ENCODE measurements at regions not wholly inside any gene's neighbourhood (a gene's known extent, or its start where the extent isn't known, plus 50 kb on each side); places are given as distances from the start of the nearest gene placed in this dataset.

GRCh38 chr1:190579552-190580193, 102.0 kb upstream of the BRINP3 start (continued):
- no peak for TF ChIP-seq BHLHE40 (IDR thresholded peaks at IDR 0.05; ENCODE audit: low read length)
- no peak for TF ChIP-seq ATF3 (CRISPR knock-in tag; IDR thresholded peaks at IDR 0.05)
- no peak for TF ChIP-seq ZNF382 (CRISPR knock-in tag; IDR thresholded peaks at IDR 0.05; ENCODE audit: borderline replicate concordance)
- TF ChIP-seq RBM39 (IDR thresholded peaks at IDR 0.05; ENCODE audit: low read depth, low read length, poor library complexity, severe bottlenecking): no peak
- no peak for TF ChIP-seq PRDM4 (CRISPR knock-in tag; IDR thresholded peaks at IDR 0.05; ENCODE audit: borderline replicate concordance)
- no peak for TF ChIP-seq IKZF4 (CRISPR knock-in tag; IDR thresholded peaks at IDR 0.05; ENCODE audit: borderline replicate concordance, low read depth, not compliant biosample characterization)
- TF ChIP-seq BRCA1 (CRISPR knock-in tag; IDR thresholded peaks at IDR 0.05): no peak
- TF ChIP-seq ZNF567 (CRISPR knock-in tag; IDR thresholded peaks at IDR 0.05; ENCODE audit: borderline replicate concordance): no peak
- TF ChIP-seq HDAC1 (CRISPR knock-in tag; IDR thresholded peaks at IDR 0.05): no peak

- no peak overlapping the region for H3K4me3 ChIP-seq (replicated peaks in 1 of 3; ENCODE audit: insufficient read depth in 1 of 3, low read depth in 2 of 3, low read length in 3 of 3)
- H3K27ac ChIP-seq (ENCODE audit: extremely low read length, insufficient read depth, low read length): no peak overlapping the region
- H3K27me3 ChIP-seq (ENCODE audit: control insufficient read depth in 1 of 2, insufficient read depth in 2 of 2, low read length in 2 of 2): no peaks in the 10 kb centered on the region
- H3K79me2 ChIP-seq (ENCODE audit: insufficient read depth, low read length): no peaks in the 10 kb centered on the region
- H3K4me1 ChIP-seq (ENCODE audit: insufficient read depth, low read length): no peaks in the 10 kb centered on the region
- no peak overlapping the region for H2AFZ ChIP-seq (ENCODE audit: low read length)
- no peak overlapping the region for H3K9ac ChIP-seq (ENCODE audit: insufficient read depth, low read depth, low read length)
- FAIRE-seq: no peak
- H3K9me3 ChIP-seq (ENCODE audit: low read length): no peaks in the 10 kb centered on the region
- no peak for ATAC-seq
- H4K20me1 ChIP-seq (ENCODE audit: insufficient read depth, low read length): no peaks in the 10 kb centered on the region
- WGBS (ENCODE audit: low lambda C conversion rate): 38% methylated on average over 3 of the region's 3 CpGs
- no peak overlapping the region for H3K4me2 ChIP-seq (ENCODE audit: low read depth, low read length)
- CTCF ChIA-PET (ENCODE audit: low intra/inter-chr PET ratio, low total read pairs): no interaction called here
- POLR2A ChIA-PET: no interaction called here
- no peak for TF ChIP-seq NR1H2 (CRISPR knock-in tag; IDR thresholded peaks at IDR 0.05; ENCODE audit: borderline replicate concordance, low read depth)
- TF ChIP-seq BHLHE40 (IDR thresholded peaks at IDR 0.05; ENCODE audit: low read length): no peak
- no peak for TF ChIP-seq PAF1 (CRISPR knock-in tag; IDR thresholded peaks at IDR 0.05)
- no peak for TF ChIP-seq BORCS8-MEF2B (CRISPR knock-in tag; IDR thresholded peaks at IDR 0.05)
- TF ChIP-seq CENPBD1 (CRISPR knock-in tag; IDR thresholded peaks at IDR 0.05; ENCODE audit: borderline replicate concordance, low read depth): no peak
- no peak for TF ChIP-seq SIN3B (IDR thresholded peaks at IDR 0.05; ENCODE audit: low read length)
- TF ChIP-seq KLF13 (CRISPR knock-in tag; IDR thresholded peaks at IDR 0.05): no peak
- no peak for TF ChIP-seq PRPF4 (IDR thresholded peaks at IDR 0.05; ENCODE audit: low read depth, low read length, poor library complexity, severe bottlenecking)
- TF ChIP-seq EP300 (IDR thresholded peaks at IDR 0.05; ENCODE audit: low read depth in 2 of 2, low read length in 2 of 2): no peak
- no peak for TF ChIP-seq EP300 (CRISPR knock-in tag; IDR thresholded peaks at IDR 0.05; ENCODE audit: borderline replicate concordance)
- TF ChIP-seq ZKSCAN5 (CRISPR knock-in tag; IDR thresholded peaks at IDR 0.05): no peak
- DNase-seq (ENCODE audit: low spot score): no peak
- BruUV-seq (replicated peaks): no TSS peak
- in situ Hi-C loops (cut with HindIII; ENCODE audit: extremely low pct_ligation_motif_present, low pct_unique_long_range_greater_than_20kb) (no loop called here), intact Hi-C loops (cut with micrococcal nuclease; ENCODE audit: unreplicated experiment) (no loop called here)
- no peaks in the 10 kb centered on the region for H3K36me3 ChIP-seq (replicated peaks in 1 of 2; ENCODE audit: control insufficient read depth in 1 of 2, insufficient read depth in 2 of 2, low read length in 2 of 2)
These were observed 106.2 kb upstream of the BRINP3 start for GRCh38 chr1:190583862-190584261.

Data from HepG2 (cell line).